Cardiac muscle cell (in vitro differentiated cells and primary cell): ENCODE measurements at regions not wholly inside any gene's neighbourhood (a gene's known extent, or its start where the extent isn't known, plus 50 kb on each side); places are given as distances from the start of the nearest gene placed in this dataset.

Experiments
- DNase-seq, 2 donors: peaks; one replicate each; pipeline versions ENCODE4 v3.0.0 to v3.0.0-alpha.2; 2010 to 2017; ENCODE audit warnings: low read depth in 1 of 2, low spot score in 1 of 2
- H3K27ac ChIP-seq: fragments of 200-600 bp; sonication (generic); 2 replicates; pipeline ENCODE4 v1.5.1; 2016
- H3K27me3 ChIP-seq: fragments of 200-600 bp; sonication (generic); 2 replicates; pipeline ENCODE4 v1.6.0; 2016; ENCODE audit warnings: control low read depth
- H3K36me3 ChIP-seq: fragments of 200-600 bp; sonication (generic); 2 replicates; pipeline ENCODE4 v1.5.1; 2016; ENCODE audit warnings: control low read depth
- H3K4me1 ChIP-seq: fragments of 200-600 bp; sonication (generic); 2 replicates; pipeline ENCODE4 v1.8.1; 2017; ENCODE audit warnings: low read depth, mild to moderate bottlenecking, mixed run types
- H3K4me3 ChIP-seq: fragments of 200-600 bp; sonication (generic); 2 replicates; pipeline ENCODE4 v1.5.1; 2016; ENCODE audit warnings: mild to moderate bottlenecking
- H3K9me3 ChIP-seq: fragments of 200-600 bp; sonication (generic); 2 replicates; pipeline ENCODE4 v1.5.1; 2017; ENCODE audit warnings: low read depth, mild to moderate bottlenecking, control low read depth
- TF ChIP-seq, protein P1 (sequence below): IDR thresholded peaks from 2 replicates; pipeline ENCODE4 v1.5.1; 2012; ENCODE audit warnings: low read depth, mild to moderate bottlenecking, low read length

DNA sequence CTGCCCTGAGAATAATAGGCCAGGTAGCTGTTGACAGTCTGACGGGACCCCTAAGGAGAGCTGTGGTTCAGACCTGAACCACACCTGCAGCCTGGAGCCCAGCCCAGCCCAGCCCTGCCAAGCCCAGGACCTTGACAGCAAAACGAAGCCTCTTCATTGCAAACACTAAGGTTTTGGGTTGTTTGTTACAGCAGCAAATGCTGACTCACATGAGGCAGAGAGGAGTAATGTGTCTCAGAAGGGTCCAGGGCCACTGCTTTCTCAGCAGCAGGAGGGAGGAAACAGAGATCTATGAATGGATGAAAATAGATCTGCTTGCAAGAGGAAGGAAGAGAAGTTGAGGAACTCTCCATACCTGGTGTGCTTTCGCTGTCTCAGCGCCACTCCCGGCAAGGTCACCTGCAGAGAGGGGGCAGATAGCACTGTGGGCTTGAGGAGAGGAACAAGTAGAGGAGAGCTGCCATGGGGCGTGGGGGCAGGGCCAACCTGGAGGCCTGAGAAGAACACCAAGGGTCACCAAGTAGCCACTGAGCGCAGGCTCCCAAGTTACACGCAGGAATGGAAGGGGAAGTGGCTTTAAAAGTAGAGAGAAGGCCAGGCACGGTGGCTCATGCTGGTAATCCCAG lies 127.2 kb downstream of the ZNF281 start:
- no peaks in the 10 kb centered on the region for H3K36me3 ChIP-seq
- H3K27me3 ChIP-seq = peaks cover 10% of the 10 kb centered on the region
- TF ChIP-seq, protein P1, sequence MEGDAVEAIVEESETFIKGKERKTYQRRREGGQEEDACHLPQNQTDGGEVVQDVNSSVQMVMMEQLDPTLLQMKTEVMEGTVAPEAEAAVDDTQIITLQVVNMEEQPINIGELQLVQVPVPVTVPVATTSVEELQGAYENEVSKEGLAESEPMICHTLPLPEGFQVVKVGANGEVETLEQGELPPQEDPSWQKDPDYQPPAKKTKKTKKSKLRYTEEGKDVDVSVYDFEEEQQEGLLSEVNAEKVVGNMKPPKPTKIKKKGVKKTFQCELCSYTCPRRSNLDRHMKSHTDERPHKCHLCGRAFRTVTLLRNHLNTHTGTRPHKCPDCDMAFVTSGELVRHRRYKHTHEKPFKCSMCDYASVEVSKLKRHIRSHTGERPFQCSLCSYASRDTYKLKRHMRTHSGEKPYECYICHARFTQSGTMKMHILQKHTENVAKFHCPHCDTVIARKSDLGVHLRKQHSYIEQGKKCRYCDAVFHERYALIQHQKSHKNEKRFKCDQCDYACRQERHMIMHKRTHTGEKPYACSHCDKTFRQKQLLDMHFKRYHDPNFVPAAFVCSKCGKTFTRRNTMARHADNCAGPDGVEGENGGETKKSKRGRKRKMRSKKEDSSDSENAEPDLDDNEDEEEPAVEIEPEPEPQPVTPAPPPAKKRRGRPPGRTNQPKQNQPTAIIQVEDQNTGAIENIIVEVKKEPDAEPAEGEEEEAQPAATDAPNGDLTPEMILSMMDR = no peak
- no peaks in the 10 kb centered on the region for H3K4me1 ChIP-seq
- no peak overlapping the region for H3K4me3 ChIP-seq
- DNase-seq = no peak
- no peaks in the 10 kb centered on the region for H3K9me3 ChIP-seq
- no peak overlapping the region for H3K27ac ChIP-seq

DNA sequence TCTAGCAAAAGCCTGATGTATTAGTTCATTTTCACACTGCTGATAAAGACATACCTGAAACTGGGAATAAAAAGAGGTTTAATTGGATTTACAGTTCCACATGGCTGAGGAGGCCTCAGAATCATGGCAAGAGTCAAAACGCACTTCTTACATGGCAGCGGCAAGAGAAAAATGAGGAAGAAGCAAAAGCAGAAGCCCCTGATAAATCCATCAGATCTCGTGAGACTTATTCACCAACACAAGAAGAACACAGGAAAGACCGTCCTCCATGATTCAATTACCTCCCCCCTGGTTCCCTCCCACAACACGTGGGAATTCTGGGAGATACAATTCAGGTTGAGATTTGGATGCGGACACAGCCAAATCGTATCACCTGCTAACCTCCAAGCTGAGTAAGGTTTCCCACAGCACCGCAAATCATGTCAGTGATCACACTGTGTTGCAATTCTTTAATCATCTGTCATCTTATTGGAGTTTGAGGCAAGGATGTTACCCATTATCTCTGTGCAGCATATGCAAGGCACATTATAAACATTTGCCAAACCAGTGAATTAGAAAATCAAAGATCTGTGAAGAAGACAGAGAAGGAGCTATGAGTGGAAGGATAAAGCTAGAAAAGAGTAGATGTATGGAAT lies 128.5 kb downstream of the ZNF281 start:
- no peaks in the 10 kb centered on the region for H3K36me3 ChIP-seq
- H3K4me1 ChIP-seq = peaks cover under 1% of the 10 kb centered on the region
- no peak overlapping the region for H3K27ac ChIP-seq
- peaks cover 10% of the 10 kb centered on the region for H3K27me3 ChIP-seq
- no peak overlapping the region for H3K4me3 ChIP-seq
- no peak for DNase-seq
- TF ChIP-seq, protein P1 = no peak
- no peaks in the 10 kb centered on the region for H3K9me3 ChIP-seq

DNA sequence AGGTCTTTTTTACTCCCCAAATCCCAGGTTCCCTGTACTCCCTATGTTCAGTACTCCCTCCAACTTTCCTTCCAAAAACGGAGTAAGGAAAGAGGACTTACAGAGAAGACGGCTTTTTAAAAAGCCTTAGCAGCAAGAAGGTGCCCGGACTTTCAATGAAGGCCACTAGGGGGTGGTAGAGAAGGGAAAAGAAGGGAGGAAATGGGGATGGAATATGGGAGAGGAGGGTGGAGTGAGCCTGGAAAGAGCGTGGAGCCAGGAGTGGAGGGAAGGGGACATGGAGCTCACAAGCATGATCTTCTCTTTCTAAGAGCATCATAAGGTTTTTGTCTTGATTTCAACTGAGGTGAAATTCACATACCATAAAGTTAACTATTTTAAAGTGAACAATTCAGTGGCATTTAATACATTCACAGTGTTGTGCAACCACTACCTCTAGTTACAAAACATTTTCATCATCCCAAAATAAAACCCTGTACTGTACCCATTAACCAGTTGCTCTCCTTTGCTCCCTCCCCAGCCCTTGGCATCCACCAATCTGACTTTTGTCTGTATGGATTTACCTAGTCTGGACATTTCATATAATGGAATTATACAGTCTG lies 129.9 kb downstream of the ZNF281 start:
- DNase-seq = peak; percentile 52 to 81
- peaks cover 10% of the 10 kb centered on the region for H3K27me3 ChIP-seq

DNA sequence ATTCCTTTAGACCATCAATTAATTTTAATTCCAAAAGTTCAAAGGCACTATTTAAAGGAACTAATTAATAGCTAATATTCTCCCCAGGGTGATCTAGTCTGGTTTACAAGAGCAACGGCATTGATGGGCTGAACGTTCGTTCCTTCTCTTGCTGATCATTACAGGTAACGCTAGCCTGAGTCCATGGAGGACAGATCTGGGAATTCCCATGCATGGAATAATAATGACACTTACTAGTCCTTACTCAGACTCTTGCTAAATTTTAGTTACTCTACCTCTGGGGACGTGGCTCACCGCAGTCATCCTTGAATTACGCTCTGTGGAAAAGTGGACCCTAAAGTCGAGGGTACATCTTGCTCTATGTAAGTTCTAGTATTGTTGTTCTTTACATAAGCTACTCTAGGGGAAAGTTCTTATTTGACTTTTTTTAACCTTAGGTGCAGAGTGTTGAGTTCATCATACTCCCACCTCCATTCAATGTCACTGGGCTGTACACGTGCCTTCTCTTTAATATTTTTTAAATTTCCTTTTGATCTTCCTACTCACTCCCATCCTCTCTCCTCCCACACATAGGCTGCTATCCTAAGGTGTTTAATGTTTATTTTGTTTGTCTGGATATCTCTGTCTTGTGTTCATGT lies 133.9 kb downstream of the ZNF281 start:
- Histone ChIP-seq H3K9me3 (no peaks in the 10 kb centered on the region), H3K27ac (no peak overlapping the region), H3K36me3 (no peaks in the 10 kb centered on the region), H3K27me3 (peaks cover 10% of the 10 kb centered on the region), H3K4me1 (peaks cover 14% of the 10 kb centered on the region), H3K4me3 (no peak overlapping the region)
- TF ChIP-seq, protein P1 = no peak
- DNase-seq = no peak

More for the DNA sequence above, 129.9 kb downstream of the ZNF281 start:
- Histone ChIP-seq H3K4me3 (no peak overlapping the region), H3K4me1 (peaks cover 14% of the 10 kb centered on the region), H3K9me3 (no peaks in the 10 kb centered on the region), H3K27ac (no peak overlapping the region), H3K36me3 (no peaks in the 10 kb centered on the region)
- TF ChIP-seq, protein P1 = peak; percentile 70

DNA sequence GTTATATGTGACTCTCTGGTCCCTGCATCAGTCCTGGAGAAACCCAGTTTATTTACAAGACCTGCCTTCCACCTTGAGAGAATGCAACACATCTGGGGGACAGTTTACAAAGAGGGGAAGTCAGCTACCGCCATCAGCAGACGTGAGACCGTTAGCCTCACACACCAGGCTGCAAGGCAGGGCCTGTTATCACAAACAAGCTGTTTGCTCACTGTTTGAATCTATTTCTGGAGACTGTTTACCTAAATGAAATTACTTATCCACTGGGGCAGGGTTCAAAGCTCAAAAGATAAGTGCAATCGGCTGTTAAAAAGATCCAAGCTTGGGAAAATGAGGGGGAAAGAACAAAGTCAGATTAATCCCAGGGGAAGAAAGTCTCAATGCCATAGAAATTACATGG lies 134.4 kb downstream of the ZNF281 start:
- Histone ChIP-seq H3K36me3 (no peaks in the 10 kb centered on the region), H3K4me3 (no peak overlapping the region), H3K27me3 (peaks cover 10% of the 10 kb centered on the region), H3K27ac (no peak overlapping the region), H3K4me1 (peaks cover 14% of the 10 kb centered on the region), H3K9me3 (no peaks in the 10 kb centered on the region)
- TF ChIP-seq, protein P1 = no peak
- DNase-seq = no peak
